ENCODE measurements at regions not wholly inside any gene's neighbourhood (a gene's known extent, or its start where the extent isn't known, plus 50 kb on each side); places are given as distances from the start of the nearest gene placed in this dataset.
"Not testable (repeated sequence)": the region's sequence is repeated elsewhere in the genome, so short reads cannot be mapped to it uniquely, and the experiment has no call there.

DNA sequence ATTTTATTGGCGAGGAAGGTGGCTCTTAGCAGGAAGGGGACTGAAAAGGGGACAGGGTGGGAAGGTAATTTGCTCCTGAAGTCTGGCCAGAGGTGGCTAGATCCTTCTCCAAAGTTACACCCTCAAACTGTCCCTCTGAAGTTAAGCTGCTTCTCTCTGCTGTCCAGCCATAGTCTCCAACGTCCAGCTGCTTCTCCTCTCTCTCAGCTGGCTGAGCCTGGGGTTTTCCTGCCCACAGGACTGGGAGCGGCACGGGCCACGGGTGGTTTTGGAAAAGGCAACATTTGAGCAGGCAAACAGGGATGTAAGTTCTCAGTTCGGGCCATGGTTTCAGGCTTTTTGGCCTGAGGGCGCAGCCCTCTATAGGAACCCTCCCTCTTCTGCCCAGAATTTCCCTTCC is 128.3 kb downstream of the YIPF5 start (continued):
- TF ChIP-seq MTA3 (IDR thresholded peaks at IDR 0.05; ENCODE audit: borderline replicate concordance, low read length) (no peak), GABPA (IDR thresholded peaks at IDR 0.05; ENCODE audit: low read depth) (no peak)

- SMC1A ChIA-PET (ENCODE audit: uncharacterized antibody, unreplicated experiment) = no interaction called here
- 35% methylated on average over 9 of the region's 9 CpGs for WGBS (ENCODE audit: insufficient coverage, insufficient replicate concordance, low lambda C conversion rate, missing lambda C conversion rate)
- intact Hi-C loops (cut with micrococcal nuclease; ENCODE audit: unreplicated experiment) (no loop called here), in situ Hi-C loops (cut with MboI) (no loop called here)
- CTCF ChIA-PET = no interaction called here
- no peak overlapping the region for H2AFZ ChIP-seq (ENCODE audit: control insufficient read depth, low read depth, low read length)
- no peaks in the 10 kb centered on the region for H3K9me3 ChIP-seq (replicated peaks; ENCODE audit: control insufficient read depth, insufficient read depth, low read length)
- TF ChIP-seq RELB (IDR thresholded peaks at IDR 0.05; ENCODE audit: low read depth) (no peak), RELA (IDR thresholded peaks at IDR 0.05; ENCODE audit: borderline replicate concordance, partially characterized antibody) (no peak), LARP7 (IDR thresholded peaks at IDR 0.05) (no peak), ETV6 (conservative IDR thresholded peaks at IDR 0.05 in 1 of 2, IDR thresholded peaks at IDR 0.05 in 1 of 2; ENCODE audit: borderline replicate concordance in 1 of 2, low read depth in 1 of 2) (no peak), EGR1 (IDR thresholded peaks at IDR 0.05; ENCODE audit: borderline replicate concordance in 1 of 2, low read depth in 2 of 2, low read length in 2 of 2) (no peak), RAD21 (IDR thresholded peaks at IDR 0.05; ENCODE audit: insufficient read depth, low read depth, low read length) (no peak), MXI1 (IDR thresholded peaks at IDR 0.05; ENCODE audit: low read depth, low read length) (no peak), CHD4 (IDR thresholded peaks at IDR 0.05) (no peak), FOS (IDR thresholded peaks at IDR 0.05; ENCODE audit: borderline replicate concordance, extremely low read depth, insufficient read length) (no peak), STAT3 (IDR thresholded peaks at IDR 0.05; ENCODE audit: low read depth, low read length) (no peak), POLR2A (IDR thresholded peaks at IDR 0.05; ENCODE audit: low read depth, low read length) (no peak), SREBF2 (IDR thresholded peaks at IDR 0.05; ENCODE audit: low read length) (no peak)
- TF ChIP-seq, protein P1, sequence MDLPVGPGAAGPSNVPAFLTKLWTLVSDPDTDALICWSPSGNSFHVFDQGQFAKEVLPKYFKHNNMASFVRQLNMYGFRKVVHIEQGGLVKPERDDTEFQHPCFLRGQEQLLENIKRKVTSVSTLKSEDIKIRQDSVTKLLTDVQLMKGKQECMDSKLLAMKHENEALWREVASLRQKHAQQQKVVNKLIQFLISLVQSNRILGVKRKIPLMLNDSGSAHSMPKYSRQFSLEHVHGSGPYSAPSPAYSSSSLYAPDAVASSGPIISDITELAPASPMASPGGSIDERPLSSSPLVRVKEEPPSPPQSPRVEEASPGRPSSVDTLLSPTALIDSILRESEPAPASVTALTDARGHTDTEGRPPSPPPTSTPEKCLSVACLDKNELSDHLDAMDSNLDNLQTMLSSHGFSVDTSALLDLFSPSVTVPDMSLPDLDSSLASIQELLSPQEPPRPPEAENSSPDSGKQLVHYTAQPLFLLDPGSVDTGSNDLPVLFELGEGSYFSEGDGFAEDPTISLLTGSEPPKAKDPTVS (IDR thresholded peaks at IDR 0.05; ENCODE audit: low read depth, low read length) = no peak
- FAIRE-seq = no peak
- no peaks in the 10 kb centered on the region for H3K79me2 ChIP-seq (ENCODE audit: control insufficient read depth, insufficient read depth, low read length)
- no peaks in the 10 kb centered on the region for H3K36me3 ChIP-seq (ENCODE audit: control insufficient read depth in 2 of 2, insufficient read depth in 2 of 2, low read length in 1 of 2)
- no peaks in the 10 kb centered on the region for H4K20me1 ChIP-seq (ENCODE audit: control insufficient read depth, insufficient read depth)
- ATAC-seq = no peak
- H3K9ac ChIP-seq (ENCODE audit: control insufficient read depth, insufficient read depth, low read length) = no peak overlapping the region
- no peak overlapping the region for H3K27ac ChIP-seq (ENCODE audit: control insufficient read depth, insufficient read depth)
- H3K4me2 ChIP-seq (ENCODE audit: control insufficient read depth, insufficient read depth) = no peak overlapping the region
- no peaks in the 10 kb centered on the region for H3K27me3 ChIP-seq (replicated peaks in 1 of 2; ENCODE audit: control insufficient read depth in 2 of 2, insufficient read depth in 2 of 2, low read length in 1 of 2)
- BruUV-seq (replicated peaks) = no TSS peak
- POLR2A ChIA-PET = no interaction called here
- H3K4me1 ChIP-seq (ENCODE audit: control insufficient read depth, insufficient read depth, low read length) = no peaks in the 10 kb centered on the region
- no peak overlapping the region for H3K4me3 ChIP-seq
- no peak for DNase-seq (ENCODE audit: low read depth, low spot score)
- RAD21 ChIA-PET (ENCODE audit: unreplicated experiment) = no interaction called here
Measured at GRCh38 chr5:144048259-144048856, 122.1 kb downstream of the YIPF5 start.

DNA sequence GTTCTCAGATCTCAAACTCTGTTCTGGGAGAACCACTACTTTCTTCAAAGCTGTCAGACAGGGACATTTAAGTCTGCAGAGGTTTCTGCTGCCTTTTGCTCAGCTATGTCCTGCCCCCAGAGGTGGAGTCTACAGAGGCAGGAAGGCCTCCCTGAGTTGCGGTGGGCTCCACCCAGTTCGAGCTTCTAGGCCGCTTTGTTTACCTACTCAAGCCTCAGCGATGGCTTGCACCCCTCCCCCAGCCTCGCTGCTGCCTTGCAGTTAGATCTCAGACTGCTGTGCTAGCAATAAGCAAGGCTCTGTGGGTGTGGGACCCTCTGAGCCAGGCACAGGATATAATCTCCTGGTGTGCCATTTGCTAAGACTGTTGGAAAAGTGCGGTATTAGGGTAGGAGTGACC is 115.1 kb downstream of the YIPF5 start:
- H3K4me2 ChIP-seq (ENCODE audit: control insufficient read depth, insufficient read depth); H3K36me3 ChIP-seq (ENCODE audit: control insufficient read depth in 2 of 2, insufficient read depth in 2 of 2, low read length in 1 of 2); RAD21 ChIA-PET (ENCODE audit: unreplicated experiment); DNase-seq (ENCODE audit: low read depth, low spot score); CTCF ChIA-PET; H3K9ac ChIP-seq (ENCODE audit: control insufficient read depth, insufficient read depth, low read length); H3K27me3 ChIP-seq (replicated peaks in 1 of 2; ENCODE audit: control insufficient read depth in 2 of 2, insufficient read depth in 2 of 2, low read length in 1 of 2); H2AFZ ChIP-seq (ENCODE audit: control insufficient read depth, low read depth, low read length); H3K27ac ChIP-seq (ENCODE audit: control insufficient read depth, insufficient read depth); H3K4me1 ChIP-seq (ENCODE audit: control insufficient read depth, insufficient read depth, low read length); in situ Hi-C loops (cut with MboI); ATAC-seq; H4K20me1 ChIP-seq (ENCODE audit: control insufficient read depth, insufficient read depth); SMC1A ChIA-PET (ENCODE audit: uncharacterized antibody, unreplicated experiment); FAIRE-seq; H3K4me3 ChIP-seq; H3K9me3 ChIP-seq (replicated peaks; ENCODE audit: control insufficient read depth, insufficient read depth, low read length); intact Hi-C loops (cut with micrococcal nuclease; ENCODE audit: unreplicated experiment); H3K79me2 ChIP-seq (ENCODE audit: control insufficient read depth, insufficient read depth, low read length); BruUV-seq (replicated peaks); POLR2A ChIA-PET: not testable (repeated sequence)
- WGBS (ENCODE audit: insufficient coverage, insufficient replicate concordance, low lambda C conversion rate, missing lambda C conversion rate) = 37% methylated on average over 6 of the region's 6 CpGs

All from GM12878 (cell line).